Jurkat, Clone E6-1 (cell line): ENCODE measurements at regions not wholly inside any gene's neighbourhood (a gene's known extent, or its start where the extent isn't known, plus 50 kb on each side); places are given as distances from the start of the nearest gene placed in this dataset.
"Not testable (repeated sequence)": the region's sequence is repeated elsewhere in the genome, so short reads cannot be mapped to it uniquely, and the experiment has no call there.

Experiments
- DNase-seq: peaks from one replicate; pipeline ENCODE4 v3.0.0-alpha.2; 2011; ENCODE audit warnings: low read depth, low spot score
- H3K4me3 ChIP-seq: 2 replicates; pipeline ENCODE4 v1.5.1; 2011; ENCODE audit warnings: mild to moderate bottlenecking, low read length, control low read depth, moderate library complexity

- no peak for DNase-seq
Measured at GRCh38 chr17:31653691-31654090, 205.4 kb downstream of the COPRS start.

GRCh38 chr17:31650756-31651520, 208.1 kb downstream of the COPRS start:
- DNase-seq = no peak
- H3K4me3 ChIP-seq = no peak overlapping the region

More at GRCh38 chr17:31653691-31654090, 205.4 kb downstream of the COPRS start:
- H3K4me3 ChIP-seq = no peak overlapping the region

- H3K4me3 ChIP-seq = no peak overlapping the region
Measured at GRCh38 chr17:31649302-31649701, 209.7 kb downstream of the COPRS start.

GRCh38 chr17:31647661-31648060, 211.4 kb downstream of the COPRS start:
- DNase-seq = no peak
- H3K4me3 ChIP-seq = no peak overlapping the region

More at GRCh38 chr17:31649302-31649701, 209.7 kb downstream of the COPRS start:
- no peak for DNase-seq

GRCh38 chr17:31646642-31647041, 212.4 kb downstream of the COPRS start:
- no peak for DNase-seq

GRCh38 chr17:31645351-31645750, 213.7 kb downstream of the COPRS start:
- no peak overlapping the region for H3K4me3 ChIP-seq
- DNase-seq = no peak

More at GRCh38 chr17:31646642-31647041, 212.4 kb downstream of the COPRS start:
- no peak overlapping the region for H3K4me3 ChIP-seq

- H3K4me3 ChIP-seq = no peak overlapping the region
- DNase-seq = no peak
Measured at GRCh38 chr17:31631766-31632165, 227.3 kb downstream of the COPRS start.

- not testable (repeated sequence) for DNase-seq
Measured at GRCh38 chr17:31630866-31631265, 228.2 kb downstream of the COPRS start.

GRCh38 chr17:31629696-31630470, 229.2 kb downstream of the COPRS start:
- no peak for DNase-seq
- H3K4me3 ChIP-seq = no peak overlapping the region

More at GRCh38 chr17:31630866-31631265, 228.2 kb downstream of the COPRS start:
- H3K4me3 ChIP-seq = not testable (repeated sequence)

GRCh38 chr17:31627960-31628359, 231.1 kb downstream of the COPRS start:
- H3K4me3 ChIP-seq = no peak overlapping the region
- DNase-seq = no peak

GRCh38 chr17:31623990-31624389, 232.5 kb downstream of the RAB11FIP4 start:
- no peak for DNase-seq

GRCh38 chr17:31622500-31622899, 231.0 kb downstream of the RAB11FIP4 start:
- H3K4me3 ChIP-seq = no peak overlapping the region
- no peak for DNase-seq

More at GRCh38 chr17:31623990-31624389, 232.5 kb downstream of the RAB11FIP4 start:
- no peak overlapping the region for H3K4me3 ChIP-seq

GRCh38 chr17:31621566-31621965, 230.1 kb downstream of the RAB11FIP4 start:
- H3K4me3 ChIP-seq = no peak overlapping the region
- no peak for DNase-seq

- not testable (repeated sequence) for DNase-seq, H3K4me3 ChIP-seq
Measured at GRCh38 chr17:31611053-31611452, 219.6 kb downstream of the RAB11FIP4 start.

- peak; percentile 25 for DNase-seq
- H3K4me3 ChIP-seq = no peak overlapping the region
Measured at GRCh38 chr17:31609996-31610910, 218.8 kb downstream of the RAB11FIP4 start.

GRCh38 chr17:31609331-31609730, 217.9 kb downstream of the RAB11FIP4 start:
- no peak overlapping the region for H3K4me3 ChIP-seq
- DNase-seq = no peak

- H3K4me3 ChIP-seq = no peak overlapping the region
- no peak for DNase-seq
Measured at GRCh38 chr17:31608659-31609254, 217.3 kb downstream of the RAB11FIP4 start.

- no peak for DNase-seq
- H3K4me3 ChIP-seq = no peak overlapping the region
Measured at GRCh38 chr17:31605761-31606160, 214.3 kb downstream of the RAB11FIP4 start.

GRCh38 chr17:31604936-31605335, 213.5 kb downstream of the RAB11FIP4 start:
- no peak for DNase-seq
- no peak overlapping the region for H3K4me3 ChIP-seq
